GM12878 (cell line): ENCODE measurements at regions not wholly inside any gene's neighbourhood (a gene's known extent, or its start where the extent isn't known, plus 50 kb on each side); places are given as distances from the start of the nearest gene placed in this dataset.
"Not testable (repeated sequence)": the region's sequence is repeated elsewhere in the genome, so short reads cannot be mapped to it uniquely, and the experiment has no call there.

ENCODE experiments used
- ATAC-seq: fragments of 200-7000 bp; cut with Tn5 transposase; 3 replicates; pipeline ENCODE4 v1.9.1; 2020; ENCODE audit warnings: mild to moderate bottlenecking, moderate library complexity
- BruUV-seq: library from RNA; stranded (reverse); fragments of 400-500 nt; replicated peaks from 2 replicates; lab custom pipeline; 2021; lab: Mats Ljungman, UMichigan
- CTCF ChIA-PET: fragments of 300-600 bp; sonication (Branson Sonifier 250); formaldehyde crosslinking; extraction: SDS; loops from one replicate; lab custom pipeline; 2021; ENCODE audit warnings: inconsistent platforms; lab: Yijun Ruan, JAX
- POLR2A ChIA-PET: fragments of 350-600 bp; formaldehyde crosslinking; extraction: SDS; loops from one replicate; lab custom pipeline; 2021; ENCODE audit warnings: inconsistent platforms; lab: Charles Lee
- RAD21 ChIA-PET: fragments of 300-600 bp; sonication (Branson Sonifier 250); formaldehyde crosslinking; loops from one replicate; lab custom pipeline; 2023; ENCODE audit warnings: antibody characterized with exemption; ENCODE audit not compliant: unreplicated experiment; lab: Charles Lee
- SMC1A ChIA-PET: fragments of 300-600 bp; sonication (Branson Sonifier 250); formaldehyde crosslinking; loops from one replicate; lab custom pipeline; 2023; ENCODE audit not compliant: unreplicated experiment, uncharacterized antibody; lab: Charles Lee
- DNase-seq: peaks from one replicate; pipeline ENCODE4 v3.0.0-alpha.2; 2011; ENCODE audit warnings: low read depth, low spot score
- FAIRE-seq: peaks from 3 replicates; lab custom pipeline; 2011; peaks lifted over from hg19 to GRCh38; lab: Jason Lieb, UNC
- H2AFZ ChIP-seq: 2 replicates; pipeline ENCODE4 v1.6.0; 2011; ENCODE audit warnings: low read depth, low read length, control low read depth; ENCODE audit not compliant: control insufficient read depth
- H3K27ac ChIP-seq: 2 replicates; pipeline ENCODE4 v1.5.1; 2011; ENCODE audit warnings: control low read depth; ENCODE audit not compliant: control insufficient read depth, insufficient read depth
- H3K27me3 ChIP-seq, 2 experiments: replicated peaks in 1 of 2; 2 replicates each; pipeline versions ENCODE4 v1.6.0 to v1.6.1; 2011; ENCODE audit warnings: low read length in 1 of 2; ENCODE audit not compliant: control insufficient read depth in 2 of 2, insufficient read depth in 2 of 2
- H3K36me3 ChIP-seq, 2 experiments: 2 replicates each; pipeline ENCODE4 v1.5.1; 2011; ENCODE audit warnings: low read length in 1 of 2; ENCODE audit not compliant: control insufficient read depth in 2 of 2, insufficient read depth in 2 of 2
- H3K4me1 ChIP-seq: 2 replicates; pipeline ENCODE4 v1.6.1; 2011; ENCODE audit warnings: mild to moderate bottlenecking, low read length, moderate library complexity, mixed read lengths; ENCODE audit not compliant: control insufficient read depth, insufficient read depth
- H3K4me2 ChIP-seq: 2 replicates; pipeline ENCODE4 v1.6.0; 2011; ENCODE audit warnings: control low read depth; ENCODE audit not compliant: control insufficient read depth, insufficient read depth
- H3K4me3 ChIP-seq: fragments of 200-600 bp; sonication (generic); 2 replicates; pipeline ENCODE4 v1.5.1; 2016
- H3K79me2 ChIP-seq: 2 replicates; pipeline ENCODE4 v1.6.0; 2011; ENCODE audit warnings: low read length; ENCODE audit not compliant: control insufficient read depth, insufficient read depth
- H3K9ac ChIP-seq: 2 replicates; pipeline ENCODE4 v1.8.0; 2011; ENCODE audit warnings: low read length, control low read depth, mixed read lengths; ENCODE audit not compliant: control insufficient read depth, insufficient read depth
- H3K9me3 ChIP-seq: replicated peaks from 3 replicates; pipeline ENCODE4 v1.5.1; 2011; ENCODE audit warnings: mild to moderate bottlenecking, low read length; ENCODE audit not compliant: control insufficient read depth, insufficient read depth
- H4K20me1 ChIP-seq: 2 replicates; pipeline ENCODE4 v1.6.0; 2011; ENCODE audit not compliant: control insufficient read depth, insufficient read depth
- E2F4 ChIP-seq: IDR thresholded peaks from 2 replicates; pipeline ENCODE4 v1.6.1; 2012; ENCODE audit warnings: low read depth, low read length, improper control_type of control experiment
- MTA2 ChIP-seq: fragments of 450-650 bp; IDR thresholded peaks from 2 replicates; pipeline ENCODE4 v1.6.1; 2016; ENCODE audit warnings: low read depth, mild to moderate bottlenecking, moderate library complexity
- SIN3A ChIP-seq: IDR thresholded peaks from 2 replicates; pipeline ENCODE4 v1.6.1; 2012; ENCODE audit warnings: low read depth, low read length, improper control_type of control experiment
- WGBS: methylation state at CpG from one replicate; pipeline ENCODE4 v1.1.6; 2016; ENCODE audit warnings: low lambda C conversion rate; ENCODE audit not compliant: insufficient replicate concordance, insufficient coverage; ENCODE audit errors: missing lambda C conversion rate; 5-methylcytosine and 5-hydroxymethylcytosine counted together
- in situ Hi-C: fragments of 300-500 bp; cut with MboI; formaldehyde crosslinking; loops from 9 replicates; pipeline ENCODE4 v1.14.3; 2018; ENCODE audit warnings: mixed read lengths
- intact Hi-C: fragments of 100-400 bp; cut with micrococcal nuclease; formaldehyde crosslinking; loops from one replicate; pipeline ENCODE4 v1.14.2; 2022; ENCODE audit not compliant: unreplicated experiment
- TF ChIP-seq, protein P1 (sequence below): IDR thresholded peaks from 2 replicates; pipeline ENCODE4 v1.6.1; 2012; ENCODE audit warnings: low read length, inconsistent platforms
- TF ChIP-seq, protein P2 (sequence below): IDR thresholded peaks from 2 replicates; pipeline ENCODE4 v1.6.1; 2011; ENCODE audit warnings: mild to moderate bottlenecking, low read depth, low read length, moderate library complexity; ENCODE audit not compliant: insufficient replicate concordance

GRCh38 chr16:75821117-75821516 lies 94.8 kb upstream of the CPHXL start:
- BruUV-seq = no TSS peak
- H4K20me1 ChIP-seq = no peaks in the 10 kb centered on the region
- FAIRE-seq (no peak), DNase-seq (no peak), ATAC-seq (peak; percentile 24; the same call in 1 of the 3 replicates)
- no peaks in the 10 kb centered on the region for H3K27me3 ChIP-seq
- H2AFZ ChIP-seq = no peak overlapping the region
- intact Hi-C loops (no loop called here), in situ Hi-C loops (no loop called here)
- ChIA-PET SMC1A (interaction anchor here (1.3 kb wide), 1 partner anchor 23 kb away, joined by 5 read pairs; no protein-coding TSS in a partner anchor), RAD21 (no interaction called here), POLR2A (interaction anchor here (0.9 kb wide), 1 partner anchor 11 kb away, joined by 3 read pairs; no protein-coding TSS in a partner anchor), CTCF (no interaction called here)
- H3K4me3 ChIP-seq = no peak overlapping the region
- H3K79me2 ChIP-seq = no peaks in the 10 kb centered on the region
- TF ChIP-seq SIN3A (no peak), E2F4 (no peak), MTA2 (no peak)
- TF ChIP-seq, protein P1, sequence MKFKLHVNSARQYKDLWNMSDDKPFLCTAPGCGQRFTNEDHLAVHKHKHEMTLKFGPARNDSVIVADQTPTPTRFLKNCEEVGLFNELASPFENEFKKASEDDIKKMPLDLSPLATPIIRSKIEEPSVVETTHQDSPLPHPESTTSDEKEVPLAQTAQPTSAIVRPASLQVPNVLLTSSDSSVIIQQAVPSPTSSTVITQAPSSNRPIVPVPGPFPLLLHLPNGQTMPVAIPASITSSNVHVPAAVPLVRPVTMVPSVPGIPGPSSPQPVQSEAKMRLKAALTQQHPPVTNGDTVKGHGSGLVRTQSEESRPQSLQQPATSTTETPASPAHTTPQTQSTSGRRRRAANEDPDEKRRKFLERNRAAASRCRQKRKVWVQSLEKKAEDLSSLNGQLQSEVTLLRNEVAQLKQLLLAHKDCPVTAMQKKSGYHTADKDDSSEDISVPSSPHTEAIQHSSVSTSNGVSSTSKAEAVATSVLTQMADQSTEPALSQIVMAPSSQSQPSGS = no peak
- TF ChIP-seq, protein P2, sequence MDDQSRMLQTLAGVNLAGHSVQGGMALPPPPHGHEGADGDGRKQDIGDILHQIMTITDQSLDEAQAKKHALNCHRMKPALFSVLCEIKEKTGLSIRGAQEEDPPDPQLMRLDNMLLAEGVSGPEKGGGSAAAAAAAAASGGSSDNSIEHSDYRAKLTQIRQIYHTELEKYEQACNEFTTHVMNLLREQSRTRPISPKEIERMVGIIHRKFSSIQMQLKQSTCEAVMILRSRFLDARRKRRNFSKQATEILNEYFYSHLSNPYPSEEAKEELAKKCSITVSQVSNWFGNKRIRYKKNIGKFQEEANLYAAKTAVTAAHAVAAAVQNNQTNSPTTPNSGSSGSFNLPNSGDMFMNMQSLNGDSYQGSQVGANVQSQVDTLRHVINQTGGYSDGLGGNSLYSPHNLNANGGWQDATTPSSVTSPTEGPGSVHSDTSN = no peak
- H3K4me1 ChIP-seq = no peaks in the 10 kb centered on the region
- no peaks in the 10 kb centered on the region for H3K9me3 ChIP-seq
- 32% methylated on average over 3 of the region's 3 CpGs for WGBS
- no peak overlapping the region for H3K4me2 ChIP-seq
- no peaks in the 10 kb centered on the region for H3K36me3 ChIP-seq
- no peak overlapping the region for H3K27ac ChIP-seq
- no peak overlapping the region for H3K9ac ChIP-seq

DNA sequence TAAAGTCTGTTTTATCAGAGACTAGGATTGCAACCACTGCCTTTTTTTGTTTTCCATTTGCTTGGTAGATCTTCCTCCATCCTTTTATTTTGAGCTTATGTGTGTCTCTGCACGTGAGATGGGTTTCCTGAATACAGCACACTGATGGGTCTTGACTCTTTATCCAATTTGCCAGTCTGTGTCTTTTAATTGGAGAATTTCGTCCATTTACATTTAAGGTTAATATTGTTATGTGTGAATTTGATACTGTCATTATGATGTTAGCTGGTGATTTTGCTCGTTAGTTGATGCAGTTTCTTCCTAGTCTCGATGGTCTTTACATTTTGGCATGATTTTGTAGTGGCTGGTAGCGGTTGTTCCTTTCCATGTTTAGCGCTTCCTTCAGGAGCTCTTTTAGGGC lies 99.5 kb upstream of the CPHXL start:
- H3K79me2 ChIP-seq, H2AFZ ChIP-seq, H3K9me3 ChIP-seq, in situ Hi-C loops, H3K36me3 ChIP-seq, BruUV-seq, H3K4me3 ChIP-seq, POLR2A ChIA-PET, ATAC-seq, H3K27me3 ChIP-seq, H4K20me1 ChIP-seq, CTCF ChIA-PET, SMC1A ChIA-PET, H3K4me2 ChIP-seq, DNase-seq, FAIRE-seq, intact Hi-C loops, RAD21 ChIA-PET, H3K4me1 ChIP-seq, H3K9ac ChIP-seq, H3K27ac ChIP-seq: not testable (repeated sequence)
- 8% methylated on average over 5 of the region's 6 CpGs for WGBS

GRCh38 chr16:75827372-75828038 lies 101.2 kb upstream of the CPHXL start:
- in situ Hi-C loops, DNase-seq, H3K4me3 ChIP-seq, H3K27ac ChIP-seq, RAD21 ChIA-PET, H4K20me1 ChIP-seq, ATAC-seq, H3K36me3 ChIP-seq, POLR2A ChIA-PET, H3K4me2 ChIP-seq, H2AFZ ChIP-seq, intact Hi-C loops, H3K9me3 ChIP-seq, SMC1A ChIA-PET, H3K79me2 ChIP-seq, H3K4me1 ChIP-seq, BruUV-seq, FAIRE-seq, H3K27me3 ChIP-seq, CTCF ChIA-PET, H3K9ac ChIP-seq: not testable (repeated sequence)
- WGBS = 90% methylated on average over 9 of the region's 30 CpGs
